Thyroid gland (tissue), 4 donors: ENCODE measurements at regions not wholly inside any gene's neighbourhood (a gene's known extent, or its start where the extent isn't known, plus 50 kb on each side); places are given as distances from the start of the nearest gene placed in this dataset.

Experiments used
- POLR2A ChIP-seq, 2 donors: fragments of 450-650 bp; IDR thresholded peaks; one replicate each; pipeline ENCODE4 v1.6.1; 2017; ENCODE audit warnings: antibody characterized with exemption in 2 of 2, mild to moderate bottlenecking in 2 of 2, moderate library complexity in 1 of 2
- TF ChIP-seq, protein P1 (sequence below), 6 experiments: fragments of 200-600 bp in 3 of 6; fragments of 450-650 bp in 3 of 6; sonication (generic) in 3 of 6; IDR thresholded peaks; one replicate each; pipeline ENCODE4 v1.5.1; 2016 to 2019; ENCODE audit warnings: antibody characterized with exemption in 6 of 6, mild to moderate bottlenecking in 2 of 6, inconsistent platforms in 1 of 6, moderate library complexity in 1 of 6

DNA sequence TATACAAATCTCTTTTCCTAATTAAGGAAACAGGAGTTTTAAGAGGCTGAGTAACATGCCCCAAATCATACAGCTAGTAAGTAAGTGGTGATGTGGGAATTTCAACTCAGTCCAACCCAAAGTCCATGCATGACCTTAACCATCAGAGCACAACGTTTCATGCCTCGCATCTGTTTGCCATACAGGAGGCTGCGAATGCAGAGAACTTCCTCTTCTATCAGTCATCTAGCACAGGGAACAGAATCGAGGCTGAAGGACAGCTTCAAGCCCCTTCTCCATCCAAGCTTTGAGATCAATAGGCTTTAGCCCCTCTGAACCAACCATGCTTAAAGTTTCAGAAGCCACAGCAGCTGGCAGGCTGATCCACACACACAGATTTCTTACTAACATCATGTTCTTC is 113.2 kb downstream of the MAFB start:
- TF ChIP-seq, protein P1, sequence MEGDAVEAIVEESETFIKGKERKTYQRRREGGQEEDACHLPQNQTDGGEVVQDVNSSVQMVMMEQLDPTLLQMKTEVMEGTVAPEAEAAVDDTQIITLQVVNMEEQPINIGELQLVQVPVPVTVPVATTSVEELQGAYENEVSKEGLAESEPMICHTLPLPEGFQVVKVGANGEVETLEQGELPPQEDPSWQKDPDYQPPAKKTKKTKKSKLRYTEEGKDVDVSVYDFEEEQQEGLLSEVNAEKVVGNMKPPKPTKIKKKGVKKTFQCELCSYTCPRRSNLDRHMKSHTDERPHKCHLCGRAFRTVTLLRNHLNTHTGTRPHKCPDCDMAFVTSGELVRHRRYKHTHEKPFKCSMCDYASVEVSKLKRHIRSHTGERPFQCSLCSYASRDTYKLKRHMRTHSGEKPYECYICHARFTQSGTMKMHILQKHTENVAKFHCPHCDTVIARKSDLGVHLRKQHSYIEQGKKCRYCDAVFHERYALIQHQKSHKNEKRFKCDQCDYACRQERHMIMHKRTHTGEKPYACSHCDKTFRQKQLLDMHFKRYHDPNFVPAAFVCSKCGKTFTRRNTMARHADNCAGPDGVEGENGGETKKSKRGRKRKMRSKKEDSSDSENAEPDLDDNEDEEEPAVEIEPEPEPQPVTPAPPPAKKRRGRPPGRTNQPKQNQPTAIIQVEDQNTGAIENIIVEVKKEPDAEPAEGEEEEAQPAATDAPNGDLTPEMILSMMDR (IDR thresholded peaks at IDR 0.05) = no peak
- TF ChIP-seq POLR2A (IDR thresholded peaks at IDR 0.05) = no peak
